ENCODE measurements at regions not wholly inside any gene's neighbourhood (a gene's known extent, or its start where the extent isn't known, plus 50 kb on each side); places are given as distances from the start of the nearest gene placed in this dataset.

- no peaks in the 10 kb centered on the region for H3K36me3 Mint-ChIP-seq (ENCODE audit: low read depth)
- H3K9me3 Mint-ChIP-seq: no peaks in the 10 kb centered on the region
- H3K27ac Mint-ChIP-seq: no peak overlapping the region
- H3K4me3 Mint-ChIP-seq: no peak overlapping the region
- peaks cover 11% of the 10 kb centered on the region for H3K27me3 Mint-ChIP-seq
- H3K4me1 Mint-ChIP-seq (ENCODE audit: low read depth): no peaks in the 10 kb centered on the region
Measured at GRCh38 chr6:99761711-99762110, 155.1 kb downstream of the PRDM13 start.

GRCh38 chr6:99768166-99768565, 161.5 kb downstream of the PRDM13 start:
- H3K27me3 Mint-ChIP-seq: peaks cover 3% of the 10 kb centered on the region
- H3K27ac Mint-ChIP-seq: no peak overlapping the region
- H3K4me1 Mint-ChIP-seq (ENCODE audit: low read depth): no peaks in the 10 kb centered on the region
- no peak overlapping the region for H3K4me3 Mint-ChIP-seq
- no peaks in the 10 kb centered on the region for H3K36me3 Mint-ChIP-seq (ENCODE audit: low read depth)
- H3K9me3 Mint-ChIP-seq: no peaks in the 10 kb centered on the region

GRCh38 chr6:99779631-99780555, 173.3 kb downstream of the PRDM13 start:
- no peak overlapping the region for H3K4me3 Mint-ChIP-seq
- no peaks in the 10 kb centered on the region for H3K4me1 Mint-ChIP-seq (ENCODE audit: low read depth)
- H3K36me3 Mint-ChIP-seq (ENCODE audit: low read depth): no peaks in the 10 kb centered on the region
- H3K9me3 Mint-ChIP-seq: no peaks in the 10 kb centered on the region
- peaks cover 33% of the 10 kb centered on the region for H3K27me3 Mint-ChIP-seq
- no peak overlapping the region for H3K27ac Mint-ChIP-seq

- Mint-ChIP-seq H3K4me1 (ENCODE audit: low read depth) (no peaks in the 10 kb centered on the region), H3K36me3 (ENCODE audit: low read depth) (no peaks in the 10 kb centered on the region), H3K4me3 (no peak overlapping the region), H3K27me3 (peaks cover 36% of the 10 kb centered on the region), H3K9me3 (no peaks in the 10 kb centered on the region), H3K27ac (no peak overlapping the region)
Measured at GRCh38 chr6:99780556-99780885, 173.9 kb downstream of the PRDM13 start.

- H3K4me1 Mint-ChIP-seq (ENCODE audit: low read depth): no peaks in the 10 kb centered on the region
- H3K9me3 Mint-ChIP-seq: no peaks in the 10 kb centered on the region
- peaks cover 35% of the 10 kb centered on the region for H3K27me3 Mint-ChIP-seq
- H3K4me3 Mint-ChIP-seq: no peak overlapping the region
- no peaks in the 10 kb centered on the region for H3K36me3 Mint-ChIP-seq (ENCODE audit: low read depth)
- no peak overlapping the region for H3K27ac Mint-ChIP-seq
Measured at GRCh38 chr6:99789767-99790166, 183.1 kb downstream of the PRDM13 start.

- Mint-ChIP-seq H3K4me3 (no peak overlapping the region), H3K27me3 (peaks cover 31% of the 10 kb centered on the region), H3K27ac (no peak overlapping the region), H3K4me1 (ENCODE audit: low read depth) (no peaks in the 10 kb centered on the region), H3K36me3 (ENCODE audit: low read depth) (no peaks in the 10 kb centered on the region), H3K9me3 (no peaks in the 10 kb centered on the region)
Measured at GRCh38 chr6:99790679-99791078, 184.0 kb downstream of the PRDM13 start.

- Mint-ChIP-seq H3K27ac (no peak overlapping the region), H3K4me3 (no peak overlapping the region), H3K4me1 (ENCODE audit: low read depth) (no peaks in the 10 kb centered on the region), H3K27me3 (peaks cover 24% of the 10 kb centered on the region), H3K9me3 (peaks cover 3% of the 10 kb centered on the region), H3K36me3 (ENCODE audit: low read depth) (no peaks in the 10 kb centered on the region)
Measured at GRCh38 chr6:99801805-99802204, 192.2 kb downstream of the MCHR2 start.

- peaks cover 22% of the 10 kb centered on the region for H3K27me3 Mint-ChIP-seq
- peaks cover 3% of the 10 kb centered on the region for H3K9me3 Mint-ChIP-seq
- no peak overlapping the region for H3K4me3 Mint-ChIP-seq
- H3K4me1 Mint-ChIP-seq (ENCODE audit: low read depth): no peaks in the 10 kb centered on the region
- no peak overlapping the region for H3K27ac Mint-ChIP-seq
- no peaks in the 10 kb centered on the region for H3K36me3 Mint-ChIP-seq (ENCODE audit: low read depth)
Measured at GRCh38 chr6:99802396-99803031, 191.5 kb downstream of the MCHR2 start.

- Mint-ChIP-seq H3K4me3 (no peak overlapping the region), H3K36me3 (ENCODE audit: low read depth) (no peaks in the 10 kb centered on the region), H3K9me3 (no peaks in the 10 kb centered on the region), H3K4me1 (ENCODE audit: low read depth) (no peaks in the 10 kb centered on the region), H3K27ac (no peak overlapping the region), H3K27me3 (peaks cover 43% of the 10 kb centered on the region)
Measured at GRCh38 chr6:99808992-99809391, 185.0 kb downstream of the MCHR2 start.

- H3K4me1 Mint-ChIP-seq (ENCODE audit: low read depth): no peaks in the 10 kb centered on the region
- H3K9me3 Mint-ChIP-seq: no peaks in the 10 kb centered on the region
- no peak overlapping the region for H3K27ac Mint-ChIP-seq
- peaks cover 39% of the 10 kb centered on the region for H3K27me3 Mint-ChIP-seq
- H3K36me3 Mint-ChIP-seq (ENCODE audit: low read depth): no peaks in the 10 kb centered on the region
- H3K4me3 Mint-ChIP-seq: no peak overlapping the region
Measured at GRCh38 chr6:99810295-99810694, 183.7 kb downstream of the MCHR2 start.

GRCh38 chr6:99810942-99811620, 182.9 kb downstream of the MCHR2 start:
- no peaks in the 10 kb centered on the region for H3K36me3 Mint-ChIP-seq (ENCODE audit: low read depth)

GRCh38 chr6:99811636-99812035, 182.4 kb downstream of the MCHR2 start:
- no peaks in the 10 kb centered on the region for H3K36me3 Mint-ChIP-seq (ENCODE audit: low read depth)
- H3K9me3 Mint-ChIP-seq: no peaks in the 10 kb centered on the region
- no peaks in the 10 kb centered on the region for H3K4me1 Mint-ChIP-seq (ENCODE audit: low read depth)
- H3K27me3 Mint-ChIP-seq: peaks cover 38% of the 10 kb centered on the region
- H3K4me3 Mint-ChIP-seq: no peak overlapping the region
- H3K27ac Mint-ChIP-seq: no peak overlapping the region

More at GRCh38 chr6:99810942-99811620, 182.9 kb downstream of the MCHR2 start:
- Mint-ChIP-seq H3K27ac (no peak overlapping the region), H3K4me3 (no peak overlapping the region), H3K4me1 (ENCODE audit: low read depth) (no peaks in the 10 kb centered on the region), H3K9me3 (no peaks in the 10 kb centered on the region), H3K27me3 (peaks cover 39% of the 10 kb centered on the region)

GRCh38 chr6:99813565-99813964, 180.5 kb downstream of the MCHR2 start:
- H3K4me1 Mint-ChIP-seq (ENCODE audit: low read depth): no peaks in the 10 kb centered on the region
- no peaks in the 10 kb centered on the region for H3K9me3 Mint-ChIP-seq
- no peak overlapping the region for H3K4me3 Mint-ChIP-seq
- H3K27me3 Mint-ChIP-seq: peaks cover 33% of the 10 kb centered on the region
- H3K27ac Mint-ChIP-seq: no peak overlapping the region
- H3K36me3 Mint-ChIP-seq (ENCODE audit: low read depth): no peaks in the 10 kb centered on the region

- H3K4me3 Mint-ChIP-seq: no peak overlapping the region
- no peak overlapping the region for H3K27ac Mint-ChIP-seq
- no peaks in the 10 kb centered on the region for H3K36me3 Mint-ChIP-seq (ENCODE audit: low read depth)
- no peaks in the 10 kb centered on the region for H3K9me3 Mint-ChIP-seq
- peaks cover 30% of the 10 kb centered on the region for H3K27me3 Mint-ChIP-seq
- no peaks in the 10 kb centered on the region for H3K4me1 Mint-ChIP-seq (ENCODE audit: low read depth)
Measured at GRCh38 chr6:99814230-99814928, 179.6 kb downstream of the MCHR2 start.

- H3K4me1 Mint-ChIP-seq (ENCODE audit: low read depth): no peaks in the 10 kb centered on the region
- H3K36me3 Mint-ChIP-seq (ENCODE audit: low read depth): no peaks in the 10 kb centered on the region
- H3K27me3 Mint-ChIP-seq: peaks cover 35% of the 10 kb centered on the region
- no peak overlapping the region for H3K27ac Mint-ChIP-seq
- no peak overlapping the region for H3K4me3 Mint-ChIP-seq
- H3K9me3 Mint-ChIP-seq: no peaks in the 10 kb centered on the region
Measured at GRCh38 chr6:99816795-99817194, 177.2 kb downstream of the MCHR2 start.
